MCF 10A (cell line): ENCODE measurements at regions not wholly inside any gene's neighbourhood (a gene's known extent, or its start where the extent isn't known, plus 50 kb on each side); places are given as distances from the start of the nearest gene placed in this dataset.
A peak's percentile ranks its signal among the peaks of the same experiment; 100 is the strongest.

Source experiments
- BruUV-seq: library from RNA; stranded (reverse); fragments of 400-500 nt; replicated peaks from 2 replicates; lab custom pipeline; 2021; lab: Mats Ljungman, UMichigan
- CTCF ChIA-PET: fragments of 300-600 bp; sonication (Branson Sonifier 250); formaldehyde crosslinking; extraction: SDS; loops from one replicate; lab custom pipeline; 2021; ENCODE audit warnings: antibody characterized with exemption, inconsistent platforms; lab: Yijun Ruan, JAX
- POLR2A ChIA-PET: fragments of 300-600, 350-650 bp; sonication (Branson Sonifier 250); formaldehyde crosslinking; extraction: SDS; loops from one replicate; lab custom pipeline; 2020; ENCODE audit warnings: antibody characterized with exemption, inconsistent platforms; lab: Yijun Ruan, JAX
- DNase-seq: peaks from one replicate; pipeline ENCODE4 v3.0.0-alpha.2; 2018; ENCODE audit not compliant: unreplicated experiment
- H3K27ac Mint-ChIP-seq: one replicate; pipeline ENCODE4 v1.8.0; 2022; ENCODE audit warnings: mild to moderate bottlenecking, low read depth, mixed read lengths; ENCODE audit not compliant: unreplicated experiment
- H3K27me3 Mint-ChIP-seq: one replicate; pipeline ENCODE4 v1.8.0; 2022; ENCODE audit warnings: mixed read lengths; ENCODE audit not compliant: insufficient read depth, unreplicated experiment
- H3K36me3 Mint-ChIP-seq: one replicate; pipeline ENCODE4 v1.8.0; 2022; ENCODE audit warnings: mild to moderate bottlenecking, moderate library complexity, mixed read lengths; ENCODE audit not compliant: insufficient read depth, unreplicated experiment
- H3K4me1 Mint-ChIP-seq: one replicate; pipeline ENCODE4 v1.8.0; 2022; ENCODE audit warnings: mixed read lengths; ENCODE audit not compliant: insufficient read depth, unreplicated experiment
- H3K4me3 Mint-ChIP-seq: one replicate; pipeline ENCODE4 v1.8.0; 2022; ENCODE audit warnings: mild to moderate bottlenecking, moderate library complexity, mixed read lengths; ENCODE audit not compliant: unreplicated experiment
- H3K9me3 Mint-ChIP-seq: one replicate; pipeline ENCODE4 v1.8.0; 2022; ENCODE audit warnings: mixed read lengths; ENCODE audit not compliant: unreplicated experiment
- CTCF ChIP-seq: fragments of 200-600 bp; IDR thresholded peaks from one replicate; pipeline ENCODE4 v1.8.0; 2022; ENCODE audit warnings: antibody characterized with exemption, mild to moderate bottlenecking; ENCODE audit not compliant: unreplicated experiment
- intact Hi-C: fragments of 100-400 bp; cut with micrococcal nuclease; formaldehyde crosslinking; loops from 2 replicates; pipeline ENCODE4 v1.14.1; 2022

DNA sequence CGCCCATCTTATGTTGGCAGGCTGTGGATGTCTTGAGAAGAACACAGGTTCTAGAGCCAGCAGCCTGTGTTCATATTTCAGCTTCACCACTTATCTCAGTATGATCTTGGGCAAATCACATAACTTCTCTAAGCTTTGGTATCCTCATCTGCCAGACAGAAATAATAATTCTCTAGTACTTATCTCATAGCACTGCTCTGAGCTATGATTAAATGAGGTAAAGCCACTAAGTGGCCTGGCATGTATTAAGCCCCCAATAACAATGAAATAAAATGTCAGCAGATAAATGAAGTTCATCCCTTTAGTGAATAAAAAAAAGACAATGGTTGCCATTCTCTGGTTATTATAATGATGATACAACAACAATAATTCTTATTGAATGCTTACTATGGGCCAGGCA, 104.9 kb upstream of the EEA1 start:
- intact Hi-C loops, result no loop called here
- Mint-ChIP-seq H3K36me3 (no peaks in the 10 kb centered on the region), H3K4me3 (no peak overlapping the region), H3K4me1 (no peaks in the 10 kb centered on the region), H3K27ac (no peak overlapping the region), H3K9me3 (no peaks in the 10 kb centered on the region), H3K27me3 (no peaks in the 10 kb centered on the region)
- ChIA-PET CTCF (no interaction called here), POLR2A (interaction anchor here (2.1 kb wide), 1 partner anchor 13 kb away, joined by 4 read pairs; no protein-coding TSS in a partner anchor)
- no TSS peak for BruUV-seq
- TF ChIP-seq CTCF, result no peak
- no peak for DNase-seq

GRCh38 chr12:93039062-93039461, 110.0 kb upstream of the EEA1 start:
- ChIA-PET POLR2A (no interaction called here), CTCF (interaction anchor here (0.6 to 1.5 kb wide), 2 partner anchors 83 to 227 kb away, joined by 3 read pairs; no protein-coding TSS in a partner anchor)
- BruUV-seq, result no TSS peak
- no peak for TF ChIP-seq CTCF
- Mint-ChIP-seq H3K4me3 (no peak overlapping the region), H3K4me1 (no peaks in the 10 kb centered on the region), H3K36me3 (no peaks in the 10 kb centered on the region), H3K9me3 (no peaks in the 10 kb centered on the region), H3K27ac (no peak overlapping the region), H3K27me3 (no peaks in the 10 kb centered on the region)
- intact Hi-C loops, result no loop called here
- DNase-seq, result peak; percentile 20

GRCh38 chr12:93039930-93040329, 110.8 kb upstream of the EEA1 start:
- BruUV-seq, result no TSS peak
- no peak for DNase-seq
- ChIA-PET POLR2A (interaction anchor here (0.6 kb wide), 1 partner anchor 148 kb away, joined by 3 read pairs; no protein-coding TSS in a partner anchor), CTCF (interaction anchor here (0.6 to 1.5 kb wide), 3 partner anchors 21 to 341 kb away, joined by 3 to 4 read pairs (median 3); no protein-coding TSS in a partner anchor)
- H3K9me3 Mint-ChIP-seq, result no peaks in the 10 kb centered on the region
- intact Hi-C loops, result no loop called here
- no peak overlapping the region for H3K27ac Mint-ChIP-seq
- no peaks in the 10 kb centered on the region for H3K36me3 Mint-ChIP-seq
- H3K4me1 Mint-ChIP-seq, result no peaks in the 10 kb centered on the region
- TF ChIP-seq CTCF, result no peak
- no peak overlapping the region for H3K4me3 Mint-ChIP-seq
- no peaks in the 10 kb centered on the region for H3K27me3 Mint-ChIP-seq

DNA sequence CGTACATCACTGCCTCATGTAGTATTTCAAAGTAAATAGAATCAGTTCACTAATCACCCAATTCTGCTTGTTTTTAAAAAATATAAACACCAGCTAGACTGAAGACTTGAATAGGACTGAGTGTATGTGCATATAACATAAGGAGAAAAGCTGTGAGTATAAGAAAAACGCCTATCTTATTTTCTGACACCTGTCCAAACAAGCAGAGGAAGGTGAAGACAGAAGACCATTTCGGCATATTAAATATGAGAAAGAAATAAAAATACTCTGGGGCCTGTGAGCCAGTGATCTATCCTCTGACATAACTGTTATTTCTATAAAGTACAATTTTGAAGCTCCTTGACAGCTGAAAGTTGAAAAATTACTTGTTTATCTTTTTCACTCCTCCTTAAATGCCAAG, 111.3 kb upstream of the EEA1 start:
- no peaks in the 10 kb centered on the region for H3K27me3 Mint-ChIP-seq
- ChIA-PET CTCF (interaction anchor here (0.6 to 1.5 kb wide), 3 partner anchors 21 to 341 kb away, joined by 3 to 4 read pairs (median 3); no protein-coding TSS in a partner anchor), POLR2A (interaction anchor here (0.6 kb wide), 1 partner anchor 148 kb away, joined by 3 read pairs; no protein-coding TSS in a partner anchor)
- H3K36me3 Mint-ChIP-seq, result no peaks in the 10 kb centered on the region
- DNase-seq, result no peak
- H3K4me3 Mint-ChIP-seq, result no peak overlapping the region
- intact Hi-C loops, result no loop called here
- TF ChIP-seq CTCF, result no peak
- no peaks in the 10 kb centered on the region for H3K9me3 Mint-ChIP-seq
- BruUV-seq, result no TSS peak
- no peak overlapping the region for H3K27ac Mint-ChIP-seq
- no peaks in the 10 kb centered on the region for H3K4me1 Mint-ChIP-seq
